ENCODE measurements at regions not wholly inside any gene's neighbourhood (a gene's known extent, or its start where the extent isn't known, plus 50 kb on each side); places are given as distances from the start of the nearest gene placed in this dataset.

- H3K27ac ChIP-seq: peak overlapping the region in 5 of 21 experiments; percentile 1 to 72 (median 22)
- H3K4me3 ChIP-seq: no peak overlapping the region
Measured at GRCh38 chr2:55103046-55103445, 52.8 kb upstream of the RTN4 start.

- H3K27ac ChIP-seq: peak overlapping the region in 10 of 21 experiments; percentile 1 to 72 (median 35)
- no peak overlapping the region for H3K4me3 ChIP-seq
Measured at GRCh38 chr2:55102056-55102812, 52.0 kb upstream of the RTN4 start.

- Histone ChIP-seq H3K4me3 (no peak overlapping the region), H3K27ac (peak overlapping the region in 1 of 21 experiments; percentile 58)
Measured at GRCh38 chr2:55101466-55101865, 51.2 kb upstream of the RTN4 start.

- Histone ChIP-seq H3K4me3 (no peak overlapping the region), H3K27ac (peak overlapping the region in 16 of 21 experiments; percentile 10 to 69 (median 32))
Measured at GRCh38 chr2:55099878-55100820, 49.9 kb upstream of the RTN4 start.
